GM12892 (cell line): ENCODE measurements at regions not wholly inside any gene's neighbourhood (a gene's known extent, or its start where the extent isn't known, plus 50 kb on each side); places are given as distances from the start of the nearest gene placed in this dataset.
"Not testable (repeated sequence)": the region's sequence is repeated elsewhere in the genome, so short reads cannot be mapped to it uniquely, and the experiment has no call there.

Experiments used
- DNase-seq: peaks from one replicate; pipeline ENCODE4 v3.0.0; 2011; ENCODE audit not compliant: insufficient read length
- FAIRE-seq: peaks from 2 replicates; lab custom pipeline; 2011; peaks lifted over from hg19 to GRCh38; lab: Jason Lieb, UNC
- POLR2A ChIP-seq: IDR thresholded peaks from 2 replicates; pipeline ENCODE4 v1.6.1; 2011; ENCODE audit warnings: low read depth, low read length, control low read depth
- POLR2AphosphoS5 ChIP-seq: IDR thresholded peaks from 2 replicates; pipeline ENCODE4 v1.6.1; 2011; ENCODE audit warnings: low read depth, low read length, control low read depth
- TAF1 ChIP-seq: IDR thresholded peaks from 2 replicates; pipeline ENCODE4 v1.6.1; 2011; ENCODE audit warnings: low read depth, mild to moderate bottlenecking, control low read depth, low read length, borderline replicate concordance

GRCh38 chr4:169870507-169870906 is 112.8 kb upstream of the HPF1 start:
- TF ChIP-seq POLR2A (no peak), TAF1 (no peak), POLR2AphosphoS5 (no peak)
- DNase-seq (no peak), FAIRE-seq (no peak)

GRCh38 chr4:169869490-169869889 is 111.7 kb upstream of the HPF1 start:
- no peak for TF ChIP-seq TAF1
- no peak for TF ChIP-seq POLR2A
- no peak for TF ChIP-seq POLR2AphosphoS5
- DNase-seq (no peak), FAIRE-seq (no peak)

GRCh38 chr4:169861593-169861992 is 103.8 kb upstream of the HPF1 start:
- DNase-seq (no peak), FAIRE-seq (no peak)
- no peak for TF ChIP-seq POLR2A
- TF ChIP-seq TAF1: no peak

GRCh38 chr4:169859366-169860216 is 101.8 kb upstream of the HPF1 start:
- TF ChIP-seq POLR2A: no peak
- no peak for TF ChIP-seq POLR2AphosphoS5
- no peak for TF ChIP-seq TAF1
- FAIRE-seq (no peak), DNase-seq (no peak)

- TF ChIP-seq TAF1 (no peak), POLR2AphosphoS5 (no peak), POLR2A (no peak)
- DNase-seq: no peak
- peak; percentile 50 for FAIRE-seq
Observed at GRCh38 chr4:169854090-169854489, 96.3 kb upstream of the HPF1 start.

GRCh38 chr4:169852481-169852880 is 94.7 kb upstream of the HPF1 start:
- FAIRE-seq: no peak
- TF ChIP-seq TAF1 (no peak), POLR2A (no peak), POLR2AphosphoS5 (no peak)
- DNase-seq: no peak

- TF ChIP-seq TAF1 (no peak), POLR2A (no peak), POLR2AphosphoS5 (no peak)
- no peak for FAIRE-seq
- no peak for DNase-seq
Observed at GRCh38 chr4:169851750-169852149, 94.0 kb upstream of the HPF1 start.

- DNase-seq: no peak
- TF ChIP-seq POLR2AphosphoS5: no peak
- FAIRE-seq: no peak
Observed at GRCh38 chr4:169849456-169849855, 91.7 kb upstream of the HPF1 start.

GRCh38 chr4:169848018-169848417 is 90.3 kb upstream of the HPF1 start:
- no peak for DNase-seq
- FAIRE-seq: no peak
- TF ChIP-seq TAF1: no peak
- TF ChIP-seq POLR2A: no peak
- TF ChIP-seq POLR2AphosphoS5: no peak

- DNase-seq (no peak), FAIRE-seq (no peak)
- TF ChIP-seq POLR2AphosphoS5 (no peak), POLR2A (no peak), TAF1 (no peak)
Observed at GRCh38 chr4:169847171-169847570, 89.4 kb upstream of the HPF1 start.

GRCh38 chr4:169846396-169846795 is 88.7 kb upstream of the HPF1 start:
- no peak for DNase-seq
- no peak for FAIRE-seq
- no peak for TF ChIP-seq POLR2AphosphoS5
- TF ChIP-seq TAF1: no peak
- no peak for TF ChIP-seq POLR2A

- DNase-seq (no peak), FAIRE-seq (no peak)
- TF ChIP-seq POLR2AphosphoS5: no peak
- TF ChIP-seq POLR2A: no peak
- TF ChIP-seq TAF1: no peak
Observed at GRCh38 chr4:169841776-169842175, 84.0 kb upstream of the HPF1 start.

GRCh38 chr4:169840554-169840953 is 82.8 kb upstream of the HPF1 start:
- no peak for DNase-seq
- TF ChIP-seq TAF1 (no peak), POLR2A (no peak), POLR2AphosphoS5 (no peak)
- FAIRE-seq: no peak

GRCh38 chr4:169828329-169828728 is 70.6 kb upstream of the HPF1 start:
- FAIRE-seq, DNase-seq: not testable (repeated sequence)
